Cardiac muscle cell (in vitro differentiated cells and primary cell): ENCODE measurements at regions not wholly inside any gene's neighbourhood (a gene's known extent, or its start where the extent isn't known, plus 50 kb on each side); places are given as distances from the start of the nearest gene placed in this dataset.

Experiments
- DNase-seq, 2 donors: peaks; one replicate each; pipeline versions ENCODE4 v3.0.0 to v3.0.0-alpha.2; 2010 to 2017; ENCODE audit warnings: low read depth in 1 of 2, low spot score in 1 of 2
- H3K27ac ChIP-seq: fragments of 200-600 bp; sonication (generic); 2 replicates; pipeline ENCODE4 v1.5.1; 2016
- H3K27me3 ChIP-seq: fragments of 200-600 bp; sonication (generic); 2 replicates; pipeline ENCODE4 v1.6.0; 2016; ENCODE audit warnings: control low read depth
- H3K36me3 ChIP-seq: fragments of 200-600 bp; sonication (generic); 2 replicates; pipeline ENCODE4 v1.5.1; 2016; ENCODE audit warnings: control low read depth
- H3K4me1 ChIP-seq: fragments of 200-600 bp; sonication (generic); 2 replicates; pipeline ENCODE4 v1.8.1; 2017; ENCODE audit warnings: low read depth, mild to moderate bottlenecking, mixed run types
- H3K4me3 ChIP-seq: fragments of 200-600 bp; sonication (generic); 2 replicates; pipeline ENCODE4 v1.5.1; 2016; ENCODE audit warnings: mild to moderate bottlenecking
- H3K9me3 ChIP-seq: fragments of 200-600 bp; sonication (generic); 2 replicates; pipeline ENCODE4 v1.5.1; 2017; ENCODE audit warnings: low read depth, mild to moderate bottlenecking, control low read depth
- CTCF ChIP-seq: IDR thresholded peaks from 2 replicates; pipeline ENCODE4 v1.5.1; 2012; ENCODE audit warnings: low read depth, mild to moderate bottlenecking, low read length

DNA sequence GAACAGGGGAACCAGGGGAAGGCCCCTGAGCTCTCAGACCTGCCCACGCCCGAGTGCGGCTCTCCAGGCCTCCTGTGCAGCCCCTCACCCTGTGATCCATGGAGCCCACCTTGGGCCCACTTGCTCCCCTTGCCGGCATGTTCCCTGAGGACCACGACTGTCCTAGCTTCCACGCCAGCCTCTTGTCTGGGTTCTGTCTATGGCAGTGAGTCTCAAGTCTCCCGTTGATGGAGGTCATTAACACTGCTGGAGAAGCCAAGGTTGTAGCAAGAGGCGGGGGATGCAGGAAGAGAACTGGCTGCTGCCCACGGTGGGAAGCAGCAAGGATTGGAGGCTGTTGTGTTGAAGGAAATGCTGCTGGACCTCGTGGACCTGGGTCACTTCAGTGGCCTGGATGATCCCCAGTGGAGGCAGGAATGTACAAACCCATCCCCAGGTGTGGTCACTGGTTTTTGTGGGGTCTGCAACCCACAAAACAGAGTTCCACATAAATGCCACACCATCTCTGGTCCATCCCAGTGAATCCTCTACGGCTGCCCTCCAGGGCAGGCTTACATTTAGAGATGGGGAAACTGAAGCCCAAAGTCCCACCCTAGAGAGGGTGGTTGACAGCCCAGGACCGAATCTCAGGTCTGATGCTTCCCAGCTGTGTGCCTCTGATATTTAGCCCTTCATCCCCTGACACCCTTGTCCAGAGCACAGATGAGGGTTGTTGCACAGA is 150.3 kb downstream of the NDUFA10 start:
- TF ChIP-seq CTCF = no peak
- no peaks in the 10 kb centered on the region for H3K9me3 ChIP-seq
- H3K4me3 ChIP-seq = no peak overlapping the region
- no peaks in the 10 kb centered on the region for H3K27me3 ChIP-seq
- no peaks in the 10 kb centered on the region for H3K4me1 ChIP-seq
- DNase-seq = no peak
- no peak overlapping the region for H3K27ac ChIP-seq
- H3K36me3 ChIP-seq = no peaks in the 10 kb centered on the region

DNA sequence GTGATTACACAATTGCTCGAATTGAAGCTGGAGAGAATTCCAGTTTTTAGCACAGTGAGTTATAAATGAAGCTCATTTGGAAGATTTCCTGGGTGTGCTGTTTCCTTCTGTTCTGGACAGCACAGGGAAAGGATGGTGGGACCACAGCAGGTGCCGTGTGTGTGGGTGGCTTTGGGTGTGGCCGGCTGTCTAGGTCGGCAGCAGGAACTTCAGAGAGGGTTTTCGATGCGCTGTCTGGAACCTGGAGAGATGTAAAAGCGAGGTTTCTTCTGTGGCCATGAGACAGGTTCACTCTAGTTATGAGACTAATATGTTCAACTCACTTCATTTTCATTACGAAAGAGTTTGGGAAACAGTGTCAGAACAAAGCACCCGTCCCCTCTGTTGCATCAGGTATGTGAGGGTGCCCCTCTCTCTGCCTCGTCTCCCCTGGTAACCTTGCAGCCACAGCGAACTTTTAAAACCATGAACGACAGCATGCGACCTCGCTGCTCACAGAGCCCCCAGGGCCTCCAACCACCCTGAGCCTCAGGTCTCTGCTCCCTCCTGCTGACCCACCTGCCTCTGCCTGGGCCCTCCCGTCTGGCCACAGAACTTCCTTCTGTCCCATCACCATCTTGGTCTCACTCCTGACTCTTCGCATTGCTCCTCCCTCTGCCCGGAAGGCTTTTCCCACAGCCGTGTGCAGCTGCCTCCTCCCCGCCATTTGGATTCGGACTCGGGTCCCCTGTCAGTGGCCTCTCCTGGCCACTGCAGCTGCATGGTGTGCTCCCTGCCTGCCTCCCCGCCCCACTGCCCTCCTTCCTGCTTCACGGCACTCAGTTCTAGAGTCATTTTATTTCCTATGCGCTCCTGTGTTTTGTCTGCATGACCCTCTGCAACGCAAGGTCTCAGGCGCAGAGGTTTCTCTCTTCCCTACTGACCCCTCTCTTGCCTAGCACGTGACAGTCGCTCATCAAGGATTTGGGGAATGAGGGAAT is 151.2 kb downstream of the NDUFA10 start:
- no peak for DNase-seq
- H3K36me3 ChIP-seq = no peaks in the 10 kb centered on the region
- H3K4me3 ChIP-seq = no peak overlapping the region
- H3K27me3 ChIP-seq = no peaks in the 10 kb centered on the region
- H3K27ac ChIP-seq = no peak overlapping the region
- no peak for TF ChIP-seq CTCF
- no peaks in the 10 kb centered on the region for H3K4me1 ChIP-seq
- no peaks in the 10 kb centered on the region for H3K9me3 ChIP-seq

- Histone ChIP-seq H3K36me3 (no peaks in the 10 kb centered on the region), H3K27me3 (no peaks in the 10 kb centered on the region), H3K4me3 (no peak overlapping the region), H3K27ac (no peak overlapping the region), H3K9me3 (peaks cover 2% of the 10 kb centered on the region), H3K4me1 (no peaks in the 10 kb centered on the region)
- no peak for DNase-seq
- TF ChIP-seq CTCF = no peak
Measured at GRCh38 chr2:239871481-239872435, 153.4 kb downstream of the NDUFA10 start.

- no peak for TF ChIP-seq CTCF
- H3K27ac ChIP-seq = no peak overlapping the region
- DNase-seq = no peak
Measured at GRCh38 chr2:239870863-239871262, 154.3 kb downstream of the NDUFA10 start.

DNA sequence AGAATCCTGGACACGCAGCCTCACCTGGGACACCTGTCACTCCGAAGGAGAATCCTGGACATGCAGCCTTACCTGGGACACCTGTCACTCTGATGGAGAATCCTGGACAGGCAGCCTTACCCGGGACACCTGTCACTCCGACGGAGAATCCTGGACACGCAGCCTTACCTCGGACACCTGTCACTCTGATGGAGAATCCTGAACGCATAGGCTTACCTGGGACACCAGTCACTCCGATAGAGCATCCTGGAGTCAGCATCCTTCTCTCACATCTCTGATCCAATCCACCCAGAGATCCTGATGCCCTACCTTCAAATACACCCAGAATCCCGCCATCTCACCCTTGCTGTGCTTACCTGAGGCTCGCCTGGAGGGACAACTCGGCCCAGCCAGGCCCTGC is 154.9 kb downstream of the NDUFA10 start:
- TF ChIP-seq CTCF = no peak
- H3K9me3 ChIP-seq = peaks cover 2% of the 10 kb centered on the region
- H3K4me3 ChIP-seq = no peak overlapping the region
- H3K27me3 ChIP-seq = no peaks in the 10 kb centered on the region
- no peaks in the 10 kb centered on the region for H3K4me1 ChIP-seq
- H3K27ac ChIP-seq = no peak overlapping the region
- DNase-seq = no peak
- H3K36me3 ChIP-seq = no peaks in the 10 kb centered on the region

More at GRCh38 chr2:239870863-239871262, 154.3 kb downstream of the NDUFA10 start:
- no peaks in the 10 kb centered on the region for H3K36me3 ChIP-seq
- H3K27me3 ChIP-seq = no peaks in the 10 kb centered on the region
- H3K9me3 ChIP-seq = peaks cover 2% of the 10 kb centered on the region
- H3K4me3 ChIP-seq = no peak overlapping the region
- H3K4me1 ChIP-seq = no peaks in the 10 kb centered on the region
